Keratinocyte (primary cell): ENCODE measurements at regions not wholly inside any gene's neighbourhood (a gene's known extent, or its start where the extent isn't known, plus 50 kb on each side); places are given as distances from the start of the nearest gene placed in this dataset.

ENCODE experiments used
- DNase-seq: peaks from one replicate; pipeline ENCODE4 v3.0.0-alpha.2; 2011; ENCODE audit warnings: low read depth, missing footprints, low spot score
- FAIRE-seq: peaks from 2 replicates; lab custom pipeline; 2011; peaks lifted over from hg19 to GRCh38; lab: Jason Lieb, UNC
- H2AFZ ChIP-seq: 2 replicates; pipeline ENCODE4 v1.6.0; 2012; ENCODE audit warnings: low read length, control low read depth, inconsistent platforms; ENCODE audit not compliant: control insufficient read depth
- H3K27ac ChIP-seq: 2 replicates; pipeline ENCODE4 v1.5.1; 2011; ENCODE audit warnings: low read length; ENCODE audit not compliant: control insufficient read depth, insufficient read depth
- H3K27me3 ChIP-seq: 3 replicates; pipeline ENCODE4 v1.6.0; 2011; ENCODE audit warnings: low read length; ENCODE audit not compliant: control insufficient read depth, insufficient read depth; ENCODE audit errors: extremely low read depth
- H3K36me3 ChIP-seq, 2 experiments: 2 replicates in 1 of 2; 3 replicates in 1 of 2; pipeline ENCODE4 v1.5.1; 2011; ENCODE audit warnings: low read length in 2 of 2, mild to moderate bottlenecking in 1 of 2; ENCODE audit not compliant: control insufficient read depth in 2 of 2, insufficient read depth in 2 of 2; ENCODE audit errors: extremely low read depth in 1 of 2
- H3K4me1 ChIP-seq: 3 replicates; pipeline ENCODE4 v1.5.1; 2011; ENCODE audit warnings: low read length; ENCODE audit not compliant: control insufficient read depth, insufficient read depth; ENCODE audit errors: extremely low read depth
- H3K4me2 ChIP-seq: 3 replicates; pipeline ENCODE4 v1.6.0; 2011; ENCODE audit warnings: low read depth, low read length; ENCODE audit not compliant: control insufficient read depth, insufficient read depth; ENCODE audit errors: extremely low read depth
- H3K4me3 ChIP-seq, 3 experiments: fragments of 200-600 bp in 1 of 3; sonication (generic) in 1 of 3; 2 replicates in 2 of 3; 3 replicates in 1 of 3; pipeline ENCODE4 v1.5.1; 2011 to 2016; ENCODE audit warnings: low read length in 3 of 3, mild to moderate bottlenecking in 3 of 3, control low read depth in 2 of 3, inconsistent platforms in 1 of 3, low read depth in 1 of 3, mixed read lengths in 1 of 3, mixed run types in 1 of 3, moderate library complexity in 1 of 3; ENCODE audit not compliant: control insufficient read depth in 2 of 3, insufficient read depth in 2 of 3; ENCODE audit errors: extremely low read depth in 1 of 3
- H3K79me2 ChIP-seq: 2 replicates; pipeline ENCODE4 v1.6.0; 2012; ENCODE audit warnings: low read length; ENCODE audit not compliant: control insufficient read depth, insufficient read depth
- H3K9ac ChIP-seq: 3 replicates; pipeline ENCODE4 v1.6.0; 2011; ENCODE audit warnings: low read length; ENCODE audit not compliant: control insufficient read depth, insufficient read depth; ENCODE audit errors: extremely low read depth
- H3K9me1 ChIP-seq: 3 replicates; pipeline ENCODE4 v1.6.0; 2011; ENCODE audit warnings: low read length; ENCODE audit not compliant: control insufficient read depth, insufficient read depth; ENCODE audit errors: extremely low read depth
- H3K9me3 ChIP-seq: 2 replicates; pipeline ENCODE4 v1.5.1; 2012; ENCODE audit warnings: low read depth, low read length; ENCODE audit not compliant: control insufficient read depth
- H4K20me1 ChIP-seq: 3 replicates; pipeline ENCODE4 v1.6.0; 2011; ENCODE audit warnings: low read length; ENCODE audit not compliant: control insufficient read depth, insufficient read depth; ENCODE audit errors: extremely low read depth
- EZH2 ChIP-seq: IDR thresholded peaks from one replicate; pipeline ENCODE4 v1.6.1; 2012; ENCODE audit warnings: inconsistent platforms, mild to moderate bottlenecking, low read length, moderate library complexity
- dilution Hi-C: fragments of 300-500 bp; cut with MboI; formaldehyde crosslinking; loops from one replicate; pipeline ENCODE4 v1.7.0; 2020; ENCODE audit warnings: low sequenced_read_pairs; ENCODE audit not compliant: extremely low pct_ligation_motif_present
- TF ChIP-seq, protein P1 (sequence below), 3 experiments: IDR thresholded peaks in 1 of 3; conservative IDR thresholded peaks in 1 of 3; optimal IDR thresholded peaks in 1 of 3; 2 replicates in 2 of 3; 3 replicates in 1 of 3; pipeline versions ENCODE3 to v1.5.1; 2011; ENCODE audit warnings: low read length in 3 of 3, mild to moderate bottlenecking in 3 of 3, moderate library complexity in 2 of 3, control low read depth in 1 of 3, inconsistent platforms in 1 of 3; ENCODE audit not compliant: insufficient read depth in 2 of 3; ENCODE audit errors: extremely low read depth in 1 of 3

GRCh38 chr1:53402891-53403655, 56.1 kb upstream of the DMRTB1 start:
- Histone ChIP-seq H3K4me1 (no peaks in the 10 kb centered on the region), H3K27ac (no peak overlapping the region), H3K27me3 (peaks cover 24% of the 10 kb centered on the region), H3K79me2 (no peaks in the 10 kb centered on the region), H3K4me2 (no peak overlapping the region), H3K9me1 (no peaks in the 10 kb centered on the region), H3K9me3 (no peaks in the 10 kb centered on the region), H3K4me3 (no peak overlapping the region), H3K9ac (no peak overlapping the region), H4K20me1 (no peaks in the 10 kb centered on the region), H2AFZ (no peak overlapping the region), H3K36me3 (no peaks in the 10 kb centered on the region)
- TF ChIP-seq, protein P1, sequence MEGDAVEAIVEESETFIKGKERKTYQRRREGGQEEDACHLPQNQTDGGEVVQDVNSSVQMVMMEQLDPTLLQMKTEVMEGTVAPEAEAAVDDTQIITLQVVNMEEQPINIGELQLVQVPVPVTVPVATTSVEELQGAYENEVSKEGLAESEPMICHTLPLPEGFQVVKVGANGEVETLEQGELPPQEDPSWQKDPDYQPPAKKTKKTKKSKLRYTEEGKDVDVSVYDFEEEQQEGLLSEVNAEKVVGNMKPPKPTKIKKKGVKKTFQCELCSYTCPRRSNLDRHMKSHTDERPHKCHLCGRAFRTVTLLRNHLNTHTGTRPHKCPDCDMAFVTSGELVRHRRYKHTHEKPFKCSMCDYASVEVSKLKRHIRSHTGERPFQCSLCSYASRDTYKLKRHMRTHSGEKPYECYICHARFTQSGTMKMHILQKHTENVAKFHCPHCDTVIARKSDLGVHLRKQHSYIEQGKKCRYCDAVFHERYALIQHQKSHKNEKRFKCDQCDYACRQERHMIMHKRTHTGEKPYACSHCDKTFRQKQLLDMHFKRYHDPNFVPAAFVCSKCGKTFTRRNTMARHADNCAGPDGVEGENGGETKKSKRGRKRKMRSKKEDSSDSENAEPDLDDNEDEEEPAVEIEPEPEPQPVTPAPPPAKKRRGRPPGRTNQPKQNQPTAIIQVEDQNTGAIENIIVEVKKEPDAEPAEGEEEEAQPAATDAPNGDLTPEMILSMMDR (optimal IDR thresholded peaks at IDR 0.05 in 1 of 3, IDR thresholded peaks at IDR 0.05 in 1 of 3, conservative IDR thresholded peaks at IDR 0.05 in 1 of 3; ENCODE audit: extremely low read depth in 1 of 3, insufficient read depth in 2 of 3, low read length in 3 of 3): no peak
- dilution Hi-C loops: no loop called here
- FAIRE-seq (no peak), DNase-seq (no peak)

DNA sequence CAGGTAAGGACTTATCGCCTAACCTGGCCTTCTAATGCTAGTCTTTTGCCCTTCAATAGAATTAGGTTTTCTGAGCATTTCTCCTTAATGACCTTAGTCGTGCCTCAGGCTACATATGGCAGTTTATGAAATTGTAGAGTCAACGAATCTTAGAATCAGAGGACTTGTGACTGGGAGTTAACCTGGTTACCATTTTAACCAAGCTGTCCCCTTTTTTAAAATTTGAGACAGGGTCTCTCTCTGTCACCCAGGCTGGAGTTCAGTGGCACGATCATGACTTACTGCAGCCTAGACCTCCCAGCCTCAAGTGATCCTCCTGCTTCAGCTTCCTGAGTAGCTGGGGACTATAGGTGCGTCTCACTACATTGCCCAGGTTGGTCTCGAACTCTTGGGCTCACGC, 53.5 kb upstream of the DMRTB1 start:
- H3K4me1 ChIP-seq: no peaks in the 10 kb centered on the region
- TF ChIP-seq EZH2: no peak
- TF ChIP-seq, protein P1 (optimal IDR thresholded peaks at IDR 0.05 in 1 of 3, IDR thresholded peaks at IDR 0.05 in 1 of 3, conservative IDR thresholded peaks at IDR 0.05 in 1 of 3; ENCODE audit: extremely low read depth in 1 of 3, insufficient read depth in 2 of 3, low read length in 3 of 3): no peak
- H2AFZ ChIP-seq: no peak overlapping the region
- no peaks in the 10 kb centered on the region for H3K79me2 ChIP-seq
- FAIRE-seq: no peak
- H3K36me3 ChIP-seq: no peaks in the 10 kb centered on the region
- no peaks in the 10 kb centered on the region for H4K20me1 ChIP-seq
- peaks cover 24% of the 10 kb centered on the region for H3K27me3 ChIP-seq
- no peak for DNase-seq
- no peak overlapping the region for H3K9ac ChIP-seq
- H3K9me3 ChIP-seq: no peaks in the 10 kb centered on the region
- H3K9me1 ChIP-seq: no peaks in the 10 kb centered on the region
- no peak overlapping the region for H3K4me2 ChIP-seq
- no peak overlapping the region for H3K27ac ChIP-seq
- dilution Hi-C loops: no loop called here
- H3K4me3 ChIP-seq: no peak overlapping the region
